Epithelial cell of esophagus (primary cell): ENCODE measurements at regions not wholly inside any gene's neighbourhood (a gene's known extent, or its start where the extent isn't known, plus 50 kb on each side); places are given as distances from the start of the nearest gene placed in this dataset.
A peak's percentile ranks its signal among the peaks of the same experiment; 100 is the strongest.

ENCODE experiments used
- DNase-seq: peaks from one replicate; pipeline ENCODE4 v3.0.0; 2010; ENCODE audit warnings: low read depth
- H3K4me3 ChIP-seq: 2 replicates; pipeline ENCODE4 v1.5.1; 2011; ENCODE audit warnings: mild to moderate bottlenecking, low read length, control low read depth
- CTCF ChIP-seq: IDR thresholded peaks from 2 replicates; pipeline ENCODE4 v1.5.1; 2011; ENCODE audit warnings: low read depth, mild to moderate bottlenecking, low read length, control low read depth, inconsistent platforms; ENCODE audit not compliant: insufficient read depth; ENCODE audit errors: missing control alignments

- no peak for TF ChIP-seq CTCF
- H3K4me3 ChIP-seq = no peak overlapping the region
- no peak for DNase-seq
These were observed 191.5 kb upstream of the RMP24 start for GRCh38 chr18:35780937-35781336.

GRCh38 chr18:35782926-35783325 lies 189.6 kb upstream of the RMP24 start:
- no peak for TF ChIP-seq CTCF
- DNase-seq = peak; percentile 84
- no peak overlapping the region for H3K4me3 ChIP-seq

GRCh38 chr18:35786365-35787042 lies 186.0 kb upstream of the RMP24 start:
- TF ChIP-seq CTCF = no peak
- DNase-seq = no peak
- no peak overlapping the region for H3K4me3 ChIP-seq

GRCh38 chr18:35789543-35789942 lies 182.9 kb upstream of the RMP24 start:
- TF ChIP-seq CTCF = no peak
- DNase-seq = no peak
- no peak overlapping the region for H3K4me3 ChIP-seq

GRCh38 chr18:35797948-35798347 lies 174.5 kb upstream of the RMP24 start:
- no peak overlapping the region for H3K4me3 ChIP-seq
- DNase-seq = no peak
- no peak for TF ChIP-seq CTCF

- no peak for DNase-seq
- TF ChIP-seq CTCF = no peak
- no peak overlapping the region for H3K4me3 ChIP-seq
These were observed 168.9 kb upstream of the RMP24 start for GRCh38 chr18:35803551-35803950.

GRCh38 chr18:35804377-35804776 lies 168.1 kb upstream of the RMP24 start:
- H3K4me3 ChIP-seq = no peak overlapping the region
- no peak for TF ChIP-seq CTCF
- DNase-seq = no peak
